ENCODE measurements at regions not wholly inside any gene's neighbourhood (a gene's known extent, or its start where the extent isn't known, plus 50 kb on each side); places are given as distances from the start of the nearest gene placed in this dataset.

GRCh38 chrX:102832661-102833060 lies 104.4 kb upstream of the RAB40AL start:
- TF ChIP-seq, protein P1, sequence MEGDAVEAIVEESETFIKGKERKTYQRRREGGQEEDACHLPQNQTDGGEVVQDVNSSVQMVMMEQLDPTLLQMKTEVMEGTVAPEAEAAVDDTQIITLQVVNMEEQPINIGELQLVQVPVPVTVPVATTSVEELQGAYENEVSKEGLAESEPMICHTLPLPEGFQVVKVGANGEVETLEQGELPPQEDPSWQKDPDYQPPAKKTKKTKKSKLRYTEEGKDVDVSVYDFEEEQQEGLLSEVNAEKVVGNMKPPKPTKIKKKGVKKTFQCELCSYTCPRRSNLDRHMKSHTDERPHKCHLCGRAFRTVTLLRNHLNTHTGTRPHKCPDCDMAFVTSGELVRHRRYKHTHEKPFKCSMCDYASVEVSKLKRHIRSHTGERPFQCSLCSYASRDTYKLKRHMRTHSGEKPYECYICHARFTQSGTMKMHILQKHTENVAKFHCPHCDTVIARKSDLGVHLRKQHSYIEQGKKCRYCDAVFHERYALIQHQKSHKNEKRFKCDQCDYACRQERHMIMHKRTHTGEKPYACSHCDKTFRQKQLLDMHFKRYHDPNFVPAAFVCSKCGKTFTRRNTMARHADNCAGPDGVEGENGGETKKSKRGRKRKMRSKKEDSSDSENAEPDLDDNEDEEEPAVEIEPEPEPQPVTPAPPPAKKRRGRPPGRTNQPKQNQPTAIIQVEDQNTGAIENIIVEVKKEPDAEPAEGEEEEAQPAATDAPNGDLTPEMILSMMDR (IDR thresholded peaks at IDR 0.05) = no peak
- no peak for TF ChIP-seq POLR2A (IDR thresholded peaks at IDR 0.05)

All from uterus (tissue), 2 donors.